Esophagus squamous epithelium (tissue), 4 donors: ENCODE measurements at regions not wholly inside any gene's neighbourhood (a gene's known extent, or its start where the extent isn't known, plus 50 kb on each side); places are given as distances from the start of the nearest gene placed in this dataset.
"Not testable (repeated sequence)": the region's sequence is repeated elsewhere in the genome, so short reads cannot be mapped to it uniquely, and the experiment has no call there.

Source experiments
- CTCF ChIP-seq, 6 experiments: fragments of 450-650 bp in 4 of 6; fragments of 200-600 bp in 2 of 6; sonication (generic) in 2 of 6; IDR thresholded peaks; one replicate each; pipeline ENCODE4 v1.5.1; 2016 to 2019; ENCODE audit warnings: antibody characterized with exemption in 6 of 6, mild to moderate bottlenecking in 4 of 6, moderate library complexity in 4 of 6
- POLR2A ChIP-seq, 4 donors: fragments of 450-650 bp; IDR thresholded peaks; one replicate each; pipeline ENCODE4 v1.6.1; 2017; ENCODE audit warnings: antibody characterized with exemption in 4 of 4, mild to moderate bottlenecking in 4 of 4, moderate library complexity in 3 of 4

GRCh38 chr7:65080799-65081668, 74.5 kb upstream of the ERV3-1 start:
- not testable (repeated sequence) for TF ChIP-seq CTCF (IDR thresholded peaks at IDR 0.05)
- TF ChIP-seq POLR2A (IDR thresholded peaks at IDR 0.05): peak in 3 of 4 donors; percentile 28 to 47 (median 45)
